Erythroblast (primary cell): ENCODE measurements at regions not wholly inside any gene's neighbourhood (a gene's known extent, or its start where the extent isn't known, plus 50 kb on each side); places are given as distances from the start of the nearest gene placed in this dataset.
"Not testable (repeated sequence)": the region's sequence is repeated elsewhere in the genome, so short reads cannot be mapped to it uniquely, and the experiment has no call there.

Experiments
- DNase-seq, 2 experiments: peaks; one replicate each; lab custom pipeline; 2025; lab: John Stamatoyannopoulos, UW
- GATA1 ChIP-seq: IDR thresholded peaks from 2 replicates; pipeline ENCODE4 v1.6.1; 2011; ENCODE audit warnings: low read depth, mild to moderate bottlenecking, control low read depth, low read length, moderate library complexity
- POLR2A ChIP-seq: IDR thresholded peaks from 2 replicates; pipeline ENCODE4 v1.6.1; 2011; ENCODE audit warnings: mild to moderate bottlenecking, low read length

- DNase-seq, result no peak
- TF ChIP-seq GATA1, result no peak
- TF ChIP-seq POLR2A, result no peak
Observed at GRCh38 chr11:24271798-24272197, 225.1 kb upstream of the LUZP2 start.

GRCh38 chr11:24274214-24274781, 222.6 kb upstream of the LUZP2 start:
- not testable (repeated sequence) for DNase-seq

- no peak for TF ChIP-seq POLR2A
- TF ChIP-seq GATA1, result no peak
- DNase-seq, result no peak
Observed at GRCh38 chr11:24286238-24286637, 210.6 kb upstream of the LUZP2 start.

GRCh38 chr11:24289301-24289700, 207.6 kb upstream of the LUZP2 start:
- DNase-seq, result no peak
- TF ChIP-seq GATA1, result no peak
- no peak for TF ChIP-seq POLR2A

GRCh38 chr11:24293964-24294363, 202.9 kb upstream of the LUZP2 start:
- no peak for DNase-seq
- no peak for TF ChIP-seq GATA1
- TF ChIP-seq POLR2A, result no peak

- TF ChIP-seq GATA1, result no peak
- no peak for TF ChIP-seq POLR2A
- no peak for DNase-seq
Observed at GRCh38 chr11:24295360-24295759, 201.5 kb upstream of the LUZP2 start.

GRCh38 chr11:24297461-24297860, 199.4 kb upstream of the LUZP2 start:
- DNase-seq, result no peak
- TF ChIP-seq POLR2A, result no peak
- TF ChIP-seq GATA1, result no peak

GRCh38 chr11:24298146-24298545, 198.7 kb upstream of the LUZP2 start:
- no peak for DNase-seq
- TF ChIP-seq POLR2A, result no peak

- TF ChIP-seq POLR2A (no peak), GATA1 (no peak)
- DNase-seq, result no peak
Observed at GRCh38 chr11:24311974-24312373, 184.9 kb upstream of the LUZP2 start.

- no peak for TF ChIP-seq POLR2A
- no peak for TF ChIP-seq GATA1
- DNase-seq, result no peak
Observed at GRCh38 chr11:24312464-24313238, 184.2 kb upstream of the LUZP2 start.

GRCh38 chr11:24321229-24321628, 175.6 kb upstream of the LUZP2 start:
- no peak for DNase-seq
- TF ChIP-seq POLR2A (no peak), GATA1 (no peak)

GRCh38 chr11:24324211-24324610, 172.6 kb upstream of the LUZP2 start:
- no peak for DNase-seq
- no peak for TF ChIP-seq POLR2A
- TF ChIP-seq GATA1, result no peak

- no peak for TF ChIP-seq GATA1
- no peak for TF ChIP-seq POLR2A
- DNase-seq, result no peak
Observed at GRCh38 chr11:24344222-24344621, 152.6 kb upstream of the LUZP2 start.

GRCh38 chr11:24348908-24349307, 147.9 kb upstream of the LUZP2 start:
- no peak for TF ChIP-seq POLR2A
- no peak for TF ChIP-seq GATA1
- DNase-seq, result no peak

- TF ChIP-seq GATA1, result no peak
- TF ChIP-seq POLR2A, result no peak
- no peak for DNase-seq
Observed at GRCh38 chr11:24351179-24351578, 145.7 kb upstream of the LUZP2 start.
